GM21528 (cell line): ENCODE measurements at regions not wholly inside any gene's neighbourhood (a gene's known extent, or its start where the extent isn't known, plus 50 kb on each side); places are given as distances from the start of the nearest gene placed in this dataset.
A peak's percentile ranks its signal among the peaks of the same experiment; 100 is the strongest.

Source experiments
- ATAC-seq: cut with Tn5 transposase; IDR thresholded peaks from one replicate; pipeline ENCODE4 v1.9.1; 2021; ENCODE audit warnings: mild to moderate bottlenecking, moderate library complexity; ENCODE audit not compliant: unreplicated experiment, low FRiP score

DNA sequence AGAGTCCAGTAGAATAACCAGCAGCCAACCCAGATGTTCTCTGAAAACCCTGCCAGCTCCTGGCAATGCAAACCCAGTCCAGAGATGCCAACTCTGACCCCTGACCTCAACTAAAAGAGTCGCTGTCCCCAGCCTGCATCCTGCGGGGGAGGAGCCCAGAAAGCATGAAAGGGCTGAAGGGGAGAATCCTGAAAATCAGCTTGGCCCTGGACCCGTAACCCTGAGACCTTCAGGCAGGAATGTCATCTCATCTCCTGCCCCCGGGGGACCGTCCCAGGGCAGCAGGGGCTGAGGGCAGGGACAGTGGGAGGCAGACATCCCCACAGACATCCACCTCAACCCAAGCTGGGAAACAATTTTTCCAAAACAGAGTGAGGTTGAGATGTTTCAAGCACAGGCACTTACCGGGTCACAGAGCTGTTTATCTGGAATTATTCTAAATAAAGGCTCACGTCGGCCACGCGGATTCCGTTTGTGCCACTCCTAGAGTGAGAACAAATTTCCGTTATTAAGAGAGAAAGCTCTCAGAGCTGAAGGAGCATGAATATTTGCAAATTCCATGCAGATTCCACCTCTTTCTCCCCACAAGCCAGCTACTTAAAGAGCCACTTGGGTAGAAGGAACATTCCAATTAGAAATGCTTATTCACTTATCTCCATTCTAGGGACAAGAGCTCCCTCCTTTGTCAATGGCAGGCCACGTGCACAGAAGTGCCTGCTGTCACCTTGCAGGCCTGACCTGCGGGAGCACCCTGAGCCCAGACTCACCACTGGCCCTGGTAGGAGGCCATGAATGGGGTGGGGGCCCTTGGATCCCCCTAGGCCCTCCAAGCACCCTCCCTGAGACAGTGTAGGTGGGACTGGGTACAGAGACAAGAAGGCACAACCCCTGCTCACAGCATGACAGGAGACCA, 240.1 kb downstream of the NPHP4 start:
- no peak for ATAC-seq

DNA sequence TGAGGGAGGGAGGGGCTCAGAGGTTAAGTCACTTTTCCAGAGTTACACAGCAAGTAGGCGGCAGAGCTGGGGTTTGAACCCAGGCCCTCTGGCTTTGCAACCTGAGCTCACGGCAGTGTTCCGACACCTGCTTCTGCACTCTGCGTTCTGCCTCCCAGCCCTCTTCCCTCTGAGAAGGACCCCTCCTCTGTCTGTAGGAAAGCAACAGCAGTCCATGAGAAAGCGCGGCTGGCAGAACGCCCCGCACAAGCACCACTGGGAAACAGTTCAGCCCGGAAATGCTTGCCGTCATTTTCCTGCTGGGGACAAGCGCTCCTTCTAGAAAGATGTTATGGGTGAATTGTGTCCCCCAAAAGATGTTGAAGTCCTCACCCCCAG, 241.1 kb downstream of the NPHP4 start:
- ATAC-seq, result no peak

DNA sequence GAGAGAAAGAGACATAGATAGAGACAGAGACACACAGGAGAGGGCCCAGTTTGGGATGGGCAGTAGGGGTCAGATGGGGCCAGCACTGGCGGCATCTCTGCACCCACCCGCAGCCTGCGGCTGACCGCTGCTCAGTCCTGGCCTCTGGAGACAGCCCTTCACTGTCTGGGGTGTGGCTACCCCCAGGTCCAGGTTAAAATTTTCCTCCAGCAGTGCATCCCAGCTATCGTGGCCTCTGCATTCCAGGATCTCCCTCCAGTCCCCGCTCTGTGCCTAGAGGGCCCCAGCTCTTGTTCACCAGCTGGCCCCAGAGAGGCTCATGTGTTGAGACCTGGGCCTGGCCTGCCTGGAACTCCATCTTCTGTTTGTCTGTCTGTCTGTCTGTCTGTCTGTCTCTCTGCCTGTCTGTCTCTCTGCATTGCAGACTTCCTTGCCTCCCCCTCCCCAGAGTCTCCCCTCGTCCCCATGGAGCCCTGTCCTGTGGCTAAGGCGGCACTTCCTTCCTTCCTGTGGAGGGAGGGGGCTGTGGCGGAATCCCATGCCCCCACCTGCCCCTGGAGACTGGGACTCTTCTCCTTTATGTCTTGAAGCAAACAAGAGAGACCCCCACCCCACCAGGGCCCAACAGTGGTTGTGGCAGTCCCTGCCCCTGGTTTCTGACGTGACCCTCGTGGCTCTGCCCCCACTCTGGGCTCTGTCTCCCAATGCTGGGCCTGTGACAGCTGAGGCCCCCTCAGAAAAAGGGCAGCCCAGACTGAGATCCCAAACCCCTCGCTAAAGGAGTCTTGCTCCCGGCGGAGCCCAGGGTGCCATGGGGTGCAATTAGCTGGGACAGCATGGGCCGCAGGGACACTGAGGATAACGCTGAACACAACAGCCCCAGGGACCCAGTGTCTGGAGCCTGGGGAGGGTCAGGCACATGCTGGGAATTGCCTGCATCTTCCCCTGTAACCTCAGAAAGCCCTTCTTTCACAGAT, 241.8 kb downstream of the NPHP4 start:
- ATAC-seq, result no peak

DNA sequence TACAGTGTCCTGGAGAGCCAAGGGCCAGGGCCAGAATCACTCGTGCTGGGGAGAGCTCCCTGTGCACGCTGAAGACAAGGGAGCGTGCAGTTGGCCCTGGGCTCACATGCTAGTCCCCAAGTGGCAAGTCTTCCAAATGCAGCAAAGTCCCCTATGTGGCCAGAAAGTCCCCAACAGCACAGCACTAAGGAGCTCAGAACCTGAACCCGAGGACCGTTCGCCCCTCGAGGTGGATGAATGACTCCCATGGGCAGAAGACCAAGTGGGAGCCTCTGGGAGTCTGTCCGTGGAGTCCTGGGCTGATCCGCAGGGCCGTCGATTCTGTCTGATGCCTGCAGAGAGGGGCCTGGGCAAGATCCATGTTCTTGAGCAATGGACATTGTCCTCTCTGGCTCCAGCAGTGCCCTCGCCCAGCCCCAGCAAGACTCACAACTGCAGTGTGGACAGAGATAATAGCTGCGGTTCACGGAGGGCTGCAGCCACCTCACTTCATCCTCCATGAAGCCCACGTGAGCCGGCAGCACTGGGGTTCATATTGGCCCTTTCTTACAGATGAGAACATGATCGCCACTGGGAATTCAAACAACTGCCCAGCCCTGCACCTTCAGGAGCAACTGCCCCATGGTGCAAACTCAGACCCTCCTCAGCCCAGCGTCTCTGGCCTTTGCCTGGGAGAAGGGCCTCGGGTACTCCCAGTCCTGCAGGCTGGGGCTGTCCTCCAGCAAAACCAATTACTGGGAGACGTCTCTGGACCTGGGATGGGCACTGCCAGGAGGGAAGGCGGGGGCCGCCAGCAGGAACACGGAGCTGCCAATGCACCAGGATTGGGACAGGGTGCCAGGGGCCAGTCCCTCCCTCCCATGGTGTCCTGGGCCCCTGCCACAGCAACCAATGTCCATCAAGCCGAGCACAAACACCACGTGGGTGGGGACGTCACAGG, 243.7 kb downstream of the NPHP4 start:
- no peak for ATAC-seq

DNA sequence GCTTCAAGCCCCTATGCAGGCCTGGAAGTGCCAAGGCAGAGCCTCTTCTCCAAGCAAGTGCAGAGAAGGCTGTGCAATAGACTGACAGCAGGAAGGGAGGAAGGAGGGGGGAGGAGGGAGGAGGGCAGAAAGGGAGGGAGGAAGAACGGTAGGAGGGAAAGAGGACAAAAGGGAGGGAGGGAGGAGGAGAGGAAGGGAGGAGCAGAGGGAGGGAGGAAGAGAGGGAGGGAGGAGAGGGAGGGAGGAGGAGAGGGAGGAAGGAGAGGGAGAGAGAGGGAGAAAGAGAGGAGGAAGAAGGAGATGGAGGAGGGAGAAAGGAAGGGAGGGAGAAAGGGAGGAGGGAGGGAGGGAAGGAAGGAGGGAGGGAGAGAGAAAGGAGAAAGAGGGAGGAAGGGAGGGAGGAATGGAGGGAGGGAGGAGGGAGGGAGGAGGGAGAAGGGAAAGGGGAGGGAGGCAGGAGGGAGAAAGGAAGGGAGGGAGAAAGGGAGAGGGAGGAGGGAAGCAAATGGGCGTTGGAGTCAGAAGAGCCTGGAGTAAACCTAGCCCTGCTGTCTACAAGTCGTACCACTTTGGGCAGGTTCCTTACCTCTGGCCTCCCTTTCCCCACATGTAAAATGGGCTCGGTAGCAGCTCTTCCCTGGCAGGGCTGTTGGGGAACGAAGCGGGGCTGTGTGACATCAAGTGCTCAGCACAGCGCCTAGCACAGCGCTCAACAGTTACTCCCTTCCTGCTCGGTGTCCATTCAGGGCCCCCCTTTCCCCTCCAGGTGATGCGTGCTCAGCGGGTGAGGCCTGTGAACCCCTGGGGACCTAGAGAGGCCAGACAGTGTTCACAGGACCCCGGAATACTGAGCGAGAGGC, 244.6 kb downstream of the NPHP4 start:
- ATAC-seq, result no peak

DNA sequence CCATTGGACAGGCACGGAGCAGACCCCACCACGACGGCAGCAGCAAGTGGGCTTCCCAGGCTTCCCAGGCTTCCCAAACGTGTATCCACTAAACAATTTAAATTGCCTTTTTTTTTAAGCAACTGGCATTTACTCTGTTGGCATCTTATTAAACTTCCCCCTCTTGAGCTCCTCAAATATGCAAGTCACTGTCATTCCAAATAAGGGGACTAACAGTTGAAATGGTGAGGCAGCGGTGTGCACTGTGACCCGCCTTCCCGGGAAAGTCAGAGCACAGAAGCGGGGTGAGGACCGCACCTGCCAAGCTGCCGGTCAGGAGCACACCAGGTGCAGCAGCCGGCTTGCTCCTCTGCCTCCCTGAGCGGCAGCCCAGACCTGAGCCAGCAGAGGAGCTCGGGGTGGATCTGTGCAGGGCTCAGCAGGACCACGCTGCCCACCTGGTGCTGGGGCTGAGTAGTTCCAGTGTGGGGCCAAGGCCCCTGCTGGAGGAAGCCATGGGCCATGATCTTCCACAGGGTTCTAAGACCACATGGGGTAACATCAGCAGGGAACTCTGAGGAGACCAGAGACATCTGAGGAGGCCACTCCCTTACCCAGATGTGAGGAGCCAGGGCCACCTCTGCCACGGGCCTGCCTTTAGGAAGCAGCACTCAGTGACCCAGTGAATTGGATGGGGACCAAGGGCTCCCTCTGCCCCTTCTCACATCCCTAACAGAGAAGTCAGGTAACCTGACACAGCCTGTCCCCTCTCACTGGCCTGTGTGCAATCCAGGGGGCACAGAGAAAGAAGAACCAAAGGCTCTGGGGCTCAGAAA, 245.4 kb downstream of the NPHP4 start:
- ATAC-seq, result no peak

DNA sequence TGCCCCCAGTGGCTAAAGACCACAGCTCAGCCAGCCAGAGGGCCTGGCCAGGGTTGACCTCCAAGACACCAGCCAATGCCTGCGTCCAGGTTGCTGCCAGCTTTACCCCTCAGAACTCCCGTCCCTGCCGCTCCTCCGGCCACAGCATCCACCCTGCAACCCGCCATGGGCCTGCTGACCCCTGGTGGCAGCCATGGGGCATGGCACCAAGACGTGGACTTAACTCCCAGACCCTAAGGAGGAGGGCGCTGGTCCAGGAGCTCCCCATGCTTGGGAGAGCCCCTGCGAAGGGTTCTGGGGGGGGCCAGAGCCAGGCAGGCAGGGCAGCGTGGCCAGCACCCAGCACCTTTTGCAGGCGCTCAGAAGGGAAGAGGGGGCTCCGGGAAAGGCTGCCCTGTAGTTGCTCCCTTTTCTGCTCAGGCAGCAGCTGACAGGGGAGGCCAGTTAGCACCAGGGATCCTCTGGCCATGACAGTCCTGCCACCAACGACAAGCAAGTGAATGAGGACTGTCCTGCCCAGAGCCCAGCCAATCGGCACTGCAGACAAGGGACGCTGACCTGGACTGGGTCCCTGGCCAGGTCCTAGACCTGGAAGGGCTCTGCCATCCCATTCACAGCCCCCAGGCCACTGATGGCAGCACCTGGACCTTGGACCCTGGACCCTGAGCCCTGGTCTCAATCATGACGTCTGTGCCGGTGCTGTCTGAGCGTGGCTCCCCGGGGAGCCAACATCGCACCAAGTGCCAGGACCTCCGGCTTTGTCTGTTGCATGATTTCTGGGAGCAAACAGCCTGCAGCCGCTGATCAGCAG, 246.2 kb downstream of the NPHP4 start:
- ATAC-seq, result peak; percentile 68

DNA sequence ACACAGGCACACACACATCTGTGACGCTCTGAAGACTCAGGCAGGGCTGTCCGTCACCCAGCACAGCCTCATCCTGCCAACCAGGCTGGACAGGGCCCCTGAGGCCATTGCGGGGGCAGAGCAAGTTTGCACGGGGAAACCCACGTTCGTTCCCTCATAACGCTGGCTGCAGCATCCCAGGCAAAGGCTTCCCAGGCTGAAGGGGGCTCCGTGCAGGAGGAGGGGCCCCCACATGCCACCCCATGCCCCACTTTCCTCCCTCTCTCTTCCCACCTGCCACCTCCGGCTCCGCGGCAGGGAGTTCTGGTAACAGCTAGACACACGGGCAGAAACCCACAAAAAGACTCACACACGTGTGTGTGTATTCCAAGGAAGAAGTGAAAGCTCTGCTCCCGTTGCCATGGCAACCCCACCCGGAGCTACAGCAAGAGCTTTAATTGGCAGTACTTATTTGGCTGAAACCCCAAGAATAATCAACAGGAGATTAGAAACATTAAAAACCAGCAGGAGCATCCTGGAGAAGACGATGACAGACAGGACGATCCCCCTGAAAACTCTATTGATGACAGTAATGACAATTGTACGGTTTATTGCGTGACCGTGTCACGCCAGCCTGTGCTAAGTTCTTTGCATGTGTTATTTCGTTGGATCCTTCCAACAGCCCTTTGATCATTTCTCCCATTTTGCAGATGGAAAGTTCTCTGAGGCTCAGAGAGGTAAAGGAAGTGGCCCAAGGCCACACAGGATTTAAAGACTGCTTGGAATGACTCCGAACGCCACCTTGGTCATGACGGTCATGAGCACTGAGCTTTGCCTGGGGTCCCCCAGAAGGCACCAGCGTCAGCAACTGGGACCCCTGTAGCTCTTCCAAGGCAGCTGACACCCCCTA, 247.1 kb downstream of the NPHP4 start:
- ATAC-seq, result no peak

DNA sequence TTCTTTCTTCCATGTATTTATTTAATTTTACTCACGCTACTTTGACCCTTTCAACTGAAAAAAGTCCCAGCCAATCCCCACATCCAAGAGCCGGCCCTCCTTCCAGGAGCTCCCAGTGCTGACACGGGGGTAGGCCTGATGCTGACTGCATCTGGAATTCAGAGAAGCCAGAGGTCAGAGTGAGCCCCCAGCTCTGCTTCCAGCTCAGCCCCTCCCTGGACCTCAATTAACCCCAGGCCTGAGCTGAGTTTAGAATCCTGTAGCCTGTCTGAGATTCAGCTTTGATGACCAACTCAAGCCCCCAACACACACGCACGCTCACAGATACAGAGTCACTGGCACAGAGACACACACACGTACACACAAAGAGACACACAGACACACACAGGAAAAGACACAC, 247.9 kb downstream of the NPHP4 start:
- no peak for ATAC-seq

DNA sequence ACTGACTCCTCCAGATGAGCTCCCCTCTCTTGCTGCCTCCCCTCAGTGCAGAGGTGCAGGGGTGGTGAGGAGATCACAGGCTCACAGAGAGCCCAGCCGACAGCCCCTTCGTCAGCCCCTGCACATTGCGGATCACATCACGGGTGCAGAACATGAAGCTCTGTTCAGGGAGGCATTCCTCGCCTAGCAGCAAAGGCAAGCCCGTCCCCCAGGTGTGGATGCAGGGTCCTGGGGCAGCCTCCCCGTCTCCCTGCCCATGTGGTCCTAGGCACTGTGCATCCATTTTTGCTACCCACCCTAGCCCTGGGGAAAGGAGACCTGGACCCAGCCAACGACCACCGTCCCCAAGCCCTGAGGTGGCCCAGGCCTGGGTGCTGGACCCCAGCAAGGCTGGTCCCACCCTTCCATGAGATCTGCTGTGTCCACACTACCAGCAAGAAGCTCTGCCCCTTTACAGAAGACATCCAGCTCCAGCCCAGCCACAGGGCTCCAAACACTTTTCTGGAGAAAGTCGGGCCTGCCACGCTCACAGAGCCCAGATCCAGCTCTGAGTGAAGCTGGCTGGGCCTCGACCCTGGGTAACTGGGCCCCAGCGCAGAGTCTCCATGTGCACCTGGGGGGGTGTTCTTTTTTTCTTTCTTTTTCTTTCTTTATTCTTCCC, 248.7 kb downstream of the NPHP4 start:
- no peak for ATAC-seq

DNA sequence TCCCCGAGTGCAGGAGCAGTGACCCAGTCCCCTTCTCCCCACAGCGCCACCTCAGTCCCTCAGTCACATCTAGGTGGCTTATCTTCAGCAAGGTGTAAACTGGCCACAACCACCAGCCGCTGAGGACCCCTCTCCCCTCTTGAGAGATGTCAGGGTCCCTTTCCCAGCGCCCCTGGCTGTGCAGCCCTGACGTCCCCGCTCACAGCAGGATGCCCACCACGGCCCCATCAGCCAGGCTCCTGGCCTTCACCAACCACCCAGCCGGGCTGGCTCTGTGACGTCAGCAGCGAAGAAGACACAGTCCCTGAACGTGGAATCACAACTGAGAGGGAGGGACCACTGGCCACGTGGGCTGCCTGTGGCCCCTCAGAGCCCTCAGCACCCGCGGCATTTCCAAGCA, 249.4 kb downstream of the NPHP4 start:
- ATAC-seq, result no peak

DNA sequence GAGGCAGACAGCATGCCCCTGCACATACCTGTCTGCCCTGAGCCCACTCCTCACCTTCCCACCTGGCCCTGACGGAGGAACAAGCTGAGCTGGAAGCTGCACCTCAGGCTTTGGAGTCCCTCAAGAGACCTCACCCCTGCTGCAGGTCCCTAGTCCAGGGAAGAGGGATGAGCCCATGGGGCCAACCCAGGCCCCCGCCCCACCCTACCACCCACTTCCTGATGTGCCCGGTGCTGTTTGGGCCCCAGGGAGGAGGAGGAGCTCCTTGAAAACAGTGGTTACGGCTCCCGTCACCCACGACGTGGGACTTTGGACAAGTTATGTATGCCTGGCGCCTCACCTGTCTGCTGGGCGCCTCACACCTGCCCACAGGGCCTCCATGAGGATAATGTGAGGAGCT, 250.2 kb downstream of the NPHP4 start:
- no peak for ATAC-seq

DNA sequence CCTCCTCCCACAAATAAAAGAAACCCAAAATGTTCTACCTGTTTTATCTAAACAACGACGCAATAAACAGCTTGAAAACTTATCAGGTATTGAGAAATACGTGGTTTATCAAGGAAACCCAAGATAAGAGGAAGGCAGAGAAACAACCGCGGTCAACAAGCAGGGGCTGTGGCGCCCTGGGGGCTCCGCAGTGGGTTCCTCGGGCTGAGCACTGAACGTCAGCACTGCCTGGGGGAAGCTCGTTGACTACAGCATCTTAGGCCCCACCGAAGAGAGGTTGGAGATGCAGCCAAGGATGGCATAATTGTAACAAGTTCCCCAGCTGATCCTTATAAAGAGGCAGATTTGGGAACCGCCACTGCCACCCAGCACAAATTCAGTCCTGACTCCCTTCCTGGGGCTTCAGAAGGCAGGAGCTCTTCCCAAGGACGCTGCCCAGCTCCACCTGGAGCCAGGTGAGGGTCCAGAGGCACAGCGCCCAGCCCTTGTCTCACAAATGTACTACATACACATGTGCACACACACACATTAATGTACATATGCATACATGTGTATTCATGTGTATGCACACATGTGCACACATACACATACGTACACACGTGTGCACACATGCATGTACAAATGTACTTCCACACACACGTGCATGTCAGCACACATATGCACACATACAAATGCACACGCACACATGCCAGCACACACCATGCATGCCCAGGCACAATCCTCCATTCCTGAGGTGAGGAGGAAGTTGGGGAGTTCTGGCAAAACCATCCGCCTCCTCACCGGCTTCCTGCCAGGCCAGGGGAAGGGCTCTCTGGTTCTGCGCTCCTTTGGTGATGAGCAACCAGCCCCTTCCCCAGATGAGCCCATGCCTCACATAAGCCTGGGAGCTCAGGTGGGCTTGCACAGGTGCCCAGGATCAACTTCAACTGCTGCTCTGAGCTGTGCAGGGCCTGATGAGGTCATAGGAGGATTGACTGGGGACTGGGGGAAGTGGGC, 251.1 kb downstream of the NPHP4 start:
- ATAC-seq, result no peak

DNA sequence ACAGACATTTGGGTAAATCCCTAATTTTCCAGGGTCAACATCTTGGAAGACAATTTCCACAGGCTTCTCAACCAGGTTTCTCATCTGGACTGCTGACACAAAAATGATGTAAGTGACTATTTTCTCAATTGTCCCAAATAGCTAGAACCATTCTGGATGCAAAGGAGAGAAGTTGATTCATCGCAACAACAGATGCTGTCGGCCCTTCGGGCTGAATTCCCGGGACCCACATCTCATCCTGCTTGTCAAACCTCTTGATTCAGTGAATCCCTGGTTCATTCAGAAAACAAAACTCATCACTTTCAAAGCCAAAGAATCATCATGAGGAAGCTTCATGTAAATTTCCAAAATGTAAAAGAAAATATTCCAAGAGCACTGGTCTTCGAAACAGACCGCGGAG, 251.8 kb downstream of the NPHP4 start:
- no peak for ATAC-seq

DNA sequence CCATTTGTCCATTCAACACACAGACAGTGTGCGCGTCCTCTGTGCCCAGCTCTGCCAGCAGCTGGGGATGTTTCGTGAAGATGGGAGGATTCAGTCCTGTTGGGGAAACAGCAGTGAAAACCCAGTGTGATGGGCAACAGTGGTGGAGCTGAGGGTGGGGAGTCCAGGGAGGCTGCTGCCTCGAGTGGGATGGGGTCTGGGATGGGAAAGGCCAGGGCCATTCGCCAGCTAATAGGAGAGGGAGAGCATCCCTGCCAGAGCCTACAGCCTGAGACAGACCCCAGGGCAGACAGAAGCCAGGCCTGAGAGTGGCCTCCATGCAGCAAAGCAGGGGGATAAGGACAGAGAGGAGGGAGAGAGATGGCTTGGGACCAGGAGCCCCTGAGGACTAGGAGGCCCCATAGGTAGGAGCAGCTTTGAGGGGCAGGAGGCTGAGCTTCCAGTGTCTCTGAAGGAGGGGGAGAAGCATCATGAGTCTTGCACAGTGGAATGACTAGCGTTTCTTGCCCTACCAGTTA, 252.6 kb downstream of the NPHP4 start:
- no peak for ATAC-seq
